ENCODE measurements at regions not wholly inside any gene's neighbourhood (a gene's known extent, or its start where the extent isn't known, plus 50 kb on each side); places are given as distances from the start of the nearest gene placed in this dataset.
"Not testable (repeated sequence)": the region's sequence is repeated elsewhere in the genome, so short reads cannot be mapped to it uniquely, and the experiment has no call there.

DNA sequence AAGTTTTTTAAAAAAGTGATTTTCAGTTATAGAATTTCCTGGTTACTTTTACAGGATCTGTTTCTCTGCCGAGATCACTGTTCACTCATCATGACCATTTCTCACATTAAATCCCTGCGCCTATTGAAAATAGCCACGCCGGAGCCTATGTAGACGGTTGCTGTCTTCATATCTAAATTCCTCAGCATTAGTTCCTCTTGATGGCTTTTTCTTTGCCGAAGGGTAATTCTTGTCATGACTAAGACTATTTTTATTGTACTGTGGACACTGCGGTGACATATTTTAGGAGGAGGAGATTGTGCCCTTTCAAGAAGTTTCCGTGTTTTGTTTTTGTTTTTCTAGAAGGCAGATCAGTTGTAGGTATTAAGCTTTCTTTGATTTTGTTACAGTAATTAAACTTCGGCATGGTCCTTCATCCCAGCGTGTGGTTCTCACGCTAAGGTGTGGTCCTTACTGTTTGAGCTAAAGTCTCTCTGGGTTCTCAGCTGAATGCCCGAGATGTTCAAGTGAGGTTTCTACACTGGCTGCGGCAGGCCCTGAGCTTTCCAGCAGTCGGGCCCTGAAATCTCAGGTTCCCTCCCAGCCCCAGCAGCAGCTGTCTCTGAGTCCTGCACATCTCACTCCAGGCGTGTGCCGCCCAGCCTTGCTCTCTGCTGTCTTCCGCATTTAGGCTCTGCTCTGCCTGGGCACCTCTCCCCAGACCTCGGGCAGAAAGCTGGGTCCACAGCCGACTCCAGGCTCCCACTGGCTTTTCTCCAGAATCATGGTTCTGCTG is 1110.5 kb downstream of the TBC1D22A start:
- Histone ChIP-seq H3K9ac (ENCODE audit: low read length) (no peak overlapping the region), H3K36me3 (ENCODE audit: insufficient read depth, low read length) (no peaks in the 10 kb centered on the region), H3K4me3 (ENCODE audit: low read depth in 1 of 2, low read length in 2 of 2) (no peak overlapping the region), H3K9me3 (ENCODE audit: low read length) (peaks cover 4% of the 10 kb centered on the region), H3K27me3 (ENCODE audit: control insufficient read depth in 1 of 2, insufficient read depth in 2 of 2, low read length in 2 of 2) (no peaks in the 10 kb centered on the region), H3K27ac (ENCODE audit: low read depth, low read length) (no peak overlapping the region), H3K4me1 (ENCODE audit: insufficient read depth, low read length) (no peaks in the 10 kb centered on the region)

DNA sequence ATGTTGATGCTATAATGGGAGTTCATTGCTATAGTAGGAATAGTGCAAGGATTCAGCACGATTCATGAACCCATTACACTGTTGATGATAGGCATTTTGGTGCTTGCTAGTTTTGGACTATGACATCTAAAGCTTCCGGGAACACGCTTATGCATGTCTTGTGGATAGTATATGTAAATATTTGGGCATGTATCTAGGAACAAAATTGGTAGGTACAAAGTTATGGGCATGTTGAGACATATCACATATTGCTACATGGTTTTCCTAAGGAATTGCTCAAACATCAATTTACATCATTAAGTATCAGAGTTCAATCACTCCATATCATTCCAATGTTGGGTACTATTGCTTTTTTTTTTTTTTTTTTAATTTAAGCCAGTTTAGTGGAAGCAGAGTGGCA is 1103.2 kb downstream of the TBC1D22A start:
- Histone ChIP-seq H3K27me3 (ENCODE audit: control insufficient read depth in 1 of 2, insufficient read depth in 2 of 2, low read length in 2 of 2) (no peaks in the 10 kb centered on the region), H3K36me3 (ENCODE audit: insufficient read depth, low read length) (no peaks in the 10 kb centered on the region), H3K27ac (ENCODE audit: low read depth, low read length) (no peak overlapping the region), H3K9ac (ENCODE audit: low read length) (no peak overlapping the region), H3K4me3 (ENCODE audit: low read depth in 1 of 2, low read length in 2 of 2) (no peak overlapping the region), H3K4me1 (ENCODE audit: insufficient read depth, low read length) (no peaks in the 10 kb centered on the region), H3K9me3 (ENCODE audit: low read length) (peaks cover 8% of the 10 kb centered on the region)

- no peaks in the 10 kb centered on the region for H3K9me3 ChIP-seq (ENCODE audit: low read length)
- no peak overlapping the region for H3K4me3 ChIP-seq (ENCODE audit: low read depth in 1 of 2, low read length in 2 of 2)
Measured at GRCh38 chr22:47862394-47862793, 1099.9 kb downstream of the TBC1D22A start.

DNA sequence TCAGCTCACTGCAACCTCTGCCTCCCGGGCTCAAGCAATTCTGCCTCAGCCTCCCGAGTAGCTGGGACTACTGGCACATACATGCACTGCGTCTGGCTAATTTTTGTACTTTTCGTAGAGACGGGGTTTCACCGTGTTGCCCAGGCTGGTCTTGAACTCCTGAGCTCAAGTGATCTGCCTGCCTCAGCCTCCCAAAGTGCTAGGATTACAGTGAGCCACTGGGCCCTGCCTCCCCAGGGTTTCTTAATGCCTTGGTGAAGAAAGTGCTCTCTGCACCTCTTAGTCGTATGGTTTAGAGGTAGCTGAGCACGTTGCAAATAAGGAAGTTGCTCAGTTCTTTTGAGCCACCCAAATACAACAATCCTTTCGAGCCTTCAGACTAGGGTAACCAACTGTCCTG is 1098.5 kb downstream of the TBC1D22A start:
- H3K27me3 ChIP-seq (ENCODE audit: control insufficient read depth in 1 of 2, insufficient read depth in 2 of 2, low read length in 2 of 2); H3K4me3 ChIP-seq (ENCODE audit: low read depth in 1 of 2, low read length in 2 of 2); H3K27ac ChIP-seq (ENCODE audit: low read depth, low read length); H3K36me3 ChIP-seq (ENCODE audit: insufficient read depth, low read length); H3K9ac ChIP-seq (ENCODE audit: low read length); H3K4me1 ChIP-seq (ENCODE audit: insufficient read depth, low read length); H3K9me3 ChIP-seq (ENCODE audit: low read length): not testable (repeated sequence)

More at GRCh38 chr22:47862394-47862793, 1099.9 kb downstream of the TBC1D22A start:
- Histone ChIP-seq H3K36me3 (ENCODE audit: insufficient read depth, low read length) (no peaks in the 10 kb centered on the region), H3K9ac (ENCODE audit: low read length) (no peak overlapping the region), H3K4me1 (ENCODE audit: insufficient read depth, low read length) (no peaks in the 10 kb centered on the region), H3K27ac (ENCODE audit: low read depth, low read length) (no peak overlapping the region), H3K27me3 (ENCODE audit: control insufficient read depth in 1 of 2, insufficient read depth in 2 of 2, low read length in 2 of 2) (no peaks in the 10 kb centered on the region)

- no peak overlapping the region for H3K9ac ChIP-seq (ENCODE audit: low read length)
- no peak overlapping the region for H3K27ac ChIP-seq (ENCODE audit: low read depth, low read length)
- no peaks in the 10 kb centered on the region for H3K36me3 ChIP-seq (ENCODE audit: insufficient read depth, low read length)
- H3K4me1 ChIP-seq (ENCODE audit: insufficient read depth, low read length): no peaks in the 10 kb centered on the region
- H3K9me3 ChIP-seq (ENCODE audit: low read length): no peaks in the 10 kb centered on the region
- no peak overlapping the region for H3K4me3 ChIP-seq (ENCODE audit: low read depth in 1 of 2, low read length in 2 of 2)
- no peaks in the 10 kb centered on the region for H3K27me3 ChIP-seq (ENCODE audit: control insufficient read depth in 1 of 2, insufficient read depth in 2 of 2, low read length in 2 of 2)
Measured at GRCh38 chr22:47859881-47860525, 1097.6 kb downstream of the TBC1D22A start.

GRCh38 chr22:47858773-47859306 is 1096.4 kb downstream of the TBC1D22A start:
- H3K4me3 ChIP-seq (ENCODE audit: low read depth in 1 of 2, low read length in 2 of 2): no peak overlapping the region
- H3K36me3 ChIP-seq (ENCODE audit: insufficient read depth, low read length): no peaks in the 10 kb centered on the region
- H3K27me3 ChIP-seq (ENCODE audit: control insufficient read depth in 1 of 2, insufficient read depth in 2 of 2, low read length in 2 of 2): no peaks in the 10 kb centered on the region
- no peak overlapping the region for H3K9ac ChIP-seq (ENCODE audit: low read length)
- H3K27ac ChIP-seq (ENCODE audit: low read depth, low read length): no peak overlapping the region
- no peaks in the 10 kb centered on the region for H3K9me3 ChIP-seq (ENCODE audit: low read length)
- H3K4me1 ChIP-seq (ENCODE audit: insufficient read depth, low read length): no peaks in the 10 kb centered on the region

DNA sequence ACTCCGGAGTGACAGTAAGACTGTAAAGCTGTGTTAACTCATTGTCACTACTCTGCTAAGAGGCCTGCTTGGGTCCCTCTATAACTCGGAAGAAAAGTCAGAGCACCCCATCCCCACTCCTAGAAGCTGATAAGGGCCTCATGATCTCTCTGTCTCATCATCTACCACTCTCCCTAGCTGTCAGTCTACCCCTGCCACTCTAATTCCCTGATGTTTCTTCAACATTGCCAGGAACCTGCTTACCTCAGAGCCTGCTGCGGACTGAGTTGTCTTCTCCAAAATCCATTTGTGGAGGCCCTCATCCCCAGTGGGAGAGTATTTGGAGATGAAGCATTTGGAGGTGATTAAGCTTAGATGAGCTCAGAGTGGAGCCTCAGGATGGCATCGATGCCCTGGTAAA is 1092.2 kb downstream of the TBC1D22A start:
- H3K4me1 ChIP-seq (ENCODE audit: insufficient read depth, low read length): no peaks in the 10 kb centered on the region
- no peak overlapping the region for H3K27ac ChIP-seq (ENCODE audit: low read depth, low read length)
- no peaks in the 10 kb centered on the region for H3K27me3 ChIP-seq (ENCODE audit: control insufficient read depth in 1 of 2, insufficient read depth in 2 of 2, low read length in 2 of 2)
- no peaks in the 10 kb centered on the region for H3K36me3 ChIP-seq (ENCODE audit: insufficient read depth, low read length)
- H3K9me3 ChIP-seq (ENCODE audit: low read length): no peaks in the 10 kb centered on the region
- H3K9ac ChIP-seq (ENCODE audit: low read length): no peak overlapping the region
- no peak overlapping the region for H3K4me3 ChIP-seq (ENCODE audit: low read depth in 1 of 2, low read length in 2 of 2)

DNA sequence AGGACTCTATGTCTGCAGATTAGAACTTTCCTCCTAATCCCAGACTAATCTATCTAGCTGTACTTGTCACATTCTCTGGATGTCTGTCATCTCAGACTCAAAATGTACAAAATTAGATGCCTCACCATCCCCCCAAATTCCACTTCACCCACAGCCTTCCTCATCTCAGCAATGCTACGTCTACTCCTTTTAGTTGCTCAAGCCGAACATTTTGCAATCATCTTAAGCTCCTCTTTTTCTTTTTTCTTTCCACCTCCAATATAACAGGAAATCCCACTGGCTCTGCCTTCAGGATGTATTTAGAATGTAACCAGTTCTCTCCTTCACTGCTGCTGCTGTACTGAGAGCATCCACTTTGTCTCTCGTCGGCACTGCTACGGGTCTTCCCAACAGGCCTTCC is 1091.8 kb downstream of the TBC1D22A start:
- no peak overlapping the region for H3K27ac ChIP-seq (ENCODE audit: low read depth, low read length)

GRCh38 chr22:47853750-47854149 is 1091.3 kb downstream of the TBC1D22A start:
- Histone ChIP-seq H3K4me1 (ENCODE audit: insufficient read depth, low read length) (no peaks in the 10 kb centered on the region), H3K27ac (ENCODE audit: low read depth, low read length) (no peak overlapping the region), H3K36me3 (ENCODE audit: insufficient read depth, low read length) (no peaks in the 10 kb centered on the region), H3K9me3 (ENCODE audit: low read length) (no peaks in the 10 kb centered on the region), H3K9ac (ENCODE audit: low read length) (no peak overlapping the region), H3K4me3 (ENCODE audit: low read depth in 1 of 2, low read length in 2 of 2) (no peak overlapping the region), H3K27me3 (ENCODE audit: control insufficient read depth in 1 of 2, insufficient read depth in 2 of 2, low read length in 2 of 2) (no peaks in the 10 kb centered on the region)

More for the DNA sequence above, 1091.8 kb downstream of the TBC1D22A start:
- no peaks in the 10 kb centered on the region for H3K36me3 ChIP-seq (ENCODE audit: insufficient read depth, low read length)
- no peak overlapping the region for H3K4me3 ChIP-seq (ENCODE audit: low read depth in 1 of 2, low read length in 2 of 2)
- no peak overlapping the region for H3K9ac ChIP-seq (ENCODE audit: low read length)
- no peaks in the 10 kb centered on the region for H3K27me3 ChIP-seq (ENCODE audit: control insufficient read depth in 1 of 2, insufficient read depth in 2 of 2, low read length in 2 of 2)
- no peaks in the 10 kb centered on the region for H3K4me1 ChIP-seq (ENCODE audit: insufficient read depth, low read length)
- no peaks in the 10 kb centered on the region for H3K9me3 ChIP-seq (ENCODE audit: low read length)

DNA sequence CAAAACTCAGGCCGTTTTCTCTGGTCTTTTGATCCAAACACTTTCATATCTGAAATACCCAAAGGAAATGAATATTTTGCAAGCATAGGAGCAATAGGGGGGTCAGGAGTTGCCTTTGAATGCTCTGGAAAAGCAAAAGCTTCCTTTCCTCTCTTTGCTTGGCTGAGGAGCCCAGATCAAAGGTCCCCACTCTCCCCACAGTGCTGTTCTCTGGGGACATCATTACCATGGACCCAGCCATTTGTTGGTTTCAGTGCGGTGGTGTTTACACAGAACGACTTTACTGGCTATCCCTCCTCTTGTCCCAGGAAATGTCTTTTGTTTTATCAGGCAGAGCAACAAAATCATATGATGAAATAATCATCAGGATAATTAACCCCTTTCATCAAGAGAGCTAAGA is 1089.1 kb downstream of the TBC1D22A start:
- Histone ChIP-seq H3K4me1 (ENCODE audit: insufficient read depth, low read length) (no peaks in the 10 kb centered on the region), H3K36me3 (ENCODE audit: insufficient read depth, low read length) (no peaks in the 10 kb centered on the region), H3K4me3 (ENCODE audit: low read depth in 1 of 2, low read length in 2 of 2) (no peak overlapping the region), H3K9me3 (ENCODE audit: low read length) (no peaks in the 10 kb centered on the region), H3K27me3 (ENCODE audit: control insufficient read depth in 1 of 2, insufficient read depth in 2 of 2, low read length in 2 of 2) (no peaks in the 10 kb centered on the region), H3K9ac (ENCODE audit: low read length) (no peak overlapping the region), H3K27ac (ENCODE audit: low read depth, low read length) (no peak overlapping the region)

DNA sequence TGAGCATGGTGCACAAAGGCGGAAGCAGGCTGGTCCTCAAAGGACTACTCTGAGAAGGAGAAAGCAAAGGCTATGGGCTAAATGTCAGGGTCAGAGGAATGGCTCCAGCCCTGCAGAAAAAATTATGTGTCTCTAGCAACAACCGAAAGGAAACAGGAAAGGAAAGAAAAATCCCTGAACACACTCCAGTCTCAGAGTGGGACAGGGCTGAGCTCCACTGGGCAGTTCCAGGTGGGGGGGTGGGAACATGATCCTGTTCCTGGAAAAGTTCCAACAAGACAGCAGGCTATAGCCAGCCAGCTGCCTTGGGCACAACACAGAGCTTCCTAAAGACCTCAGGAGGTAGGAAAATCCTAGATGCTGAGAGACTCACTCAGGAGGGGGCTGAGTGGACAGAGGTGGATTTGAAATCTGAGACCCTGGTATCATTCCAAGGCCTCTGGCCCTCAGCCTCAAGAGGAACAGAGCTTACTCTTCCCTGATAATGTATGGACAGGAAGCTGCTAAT is 1088.2 kb downstream of the TBC1D22A start:
- Histone ChIP-seq H3K27ac (ENCODE audit: low read depth, low read length) (no peak overlapping the region), H3K4me3 (ENCODE audit: low read depth in 1 of 2, low read length in 2 of 2) (no peak overlapping the region), H3K27me3 (ENCODE audit: control insufficient read depth in 1 of 2, insufficient read depth in 2 of 2, low read length in 2 of 2) (no peaks in the 10 kb centered on the region), H3K4me1 (ENCODE audit: insufficient read depth, low read length) (no peaks in the 10 kb centered on the region), H3K9ac (ENCODE audit: low read length) (no peak overlapping the region), H3K36me3 (ENCODE audit: insufficient read depth, low read length) (no peaks in the 10 kb centered on the region), H3K9me3 (ENCODE audit: low read length) (no peaks in the 10 kb centered on the region)
